ENCODE measurements at regions not wholly inside any gene's neighbourhood (a gene's known extent, or its start where the extent isn't known, plus 50 kb on each side); places are given as distances from the start of the nearest gene placed in this dataset.

GRCh38 chr6:113010196-113010989, 663.3 kb downstream of the RFPL4B start:
- TF ChIP-seq, protein P1, sequence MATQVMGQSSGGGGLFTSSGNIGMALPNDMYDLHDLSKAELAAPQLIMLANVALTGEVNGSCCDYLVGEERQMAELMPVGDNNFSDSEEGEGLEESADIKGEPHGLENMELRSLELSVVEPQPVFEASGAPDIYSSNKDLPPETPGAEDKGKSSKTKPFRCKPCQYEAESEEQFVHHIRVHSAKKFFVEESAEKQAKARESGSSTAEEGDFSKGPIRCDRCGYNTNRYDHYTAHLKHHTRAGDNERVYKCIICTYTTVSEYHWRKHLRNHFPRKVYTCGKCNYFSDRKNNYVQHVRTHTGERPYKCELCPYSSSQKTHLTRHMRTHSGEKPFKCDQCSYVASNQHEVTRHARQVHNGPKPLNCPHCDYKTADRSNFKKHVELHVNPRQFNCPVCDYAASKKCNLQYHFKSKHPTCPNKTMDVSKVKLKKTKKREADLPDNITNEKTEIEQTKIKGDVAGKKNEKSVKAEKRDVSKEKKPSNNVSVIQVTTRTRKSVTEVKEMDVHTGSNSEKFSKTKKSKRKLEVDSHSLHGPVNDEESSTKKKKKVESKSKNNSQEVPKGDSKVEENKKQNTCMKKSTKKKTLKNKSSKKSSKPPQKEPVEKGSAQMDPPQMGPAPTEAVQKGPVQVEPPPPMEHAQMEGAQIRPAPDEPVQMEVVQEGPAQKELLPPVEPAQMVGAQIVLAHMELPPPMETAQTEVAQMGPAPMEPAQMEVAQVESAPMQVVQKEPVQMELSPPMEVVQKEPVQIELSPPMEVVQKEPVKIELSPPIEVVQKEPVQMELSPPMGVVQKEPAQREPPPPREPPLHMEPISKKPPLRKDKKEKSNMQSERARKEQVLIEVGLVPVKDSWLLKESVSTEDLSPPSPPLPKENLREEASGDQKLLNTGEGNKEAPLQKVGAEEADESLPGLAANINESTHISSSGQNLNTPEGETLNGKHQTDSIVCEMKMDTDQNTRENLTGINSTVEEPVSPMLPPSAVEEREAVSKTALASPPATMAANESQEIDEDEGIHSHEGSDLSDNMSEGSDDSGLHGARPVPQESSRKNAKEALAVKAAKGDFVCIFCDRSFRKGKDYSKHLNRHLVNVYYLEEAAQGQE (IDR thresholded peaks at IDR 0.05), result no peak
- TF ChIP-seq EP300 (IDR thresholded peaks at IDR 0.05) (no peak), CTCF (IDR thresholded peaks at IDR 0.05) (no peak), POLR2A (IDR thresholded peaks at IDR 0.05; ENCODE audit: low read length) (no peak), ZFP36 (IDR thresholded peaks at IDR 0.05; ENCODE audit: borderline replicate concordance, partially characterized antibody) (no peak), GATA3 (IDR thresholded peaks at IDR 0.05; ENCODE audit: borderline replicate concordance) (no peak), PHF8 (IDR thresholded peaks at IDR 0.05; ENCODE audit: borderline replicate concordance, low read depth) (no peak), MAX (IDR thresholded peaks at IDR 0.05) (no peak), MAZ (IDR thresholded peaks at IDR 0.05; ENCODE audit: borderline replicate concordance, low read depth, low read length) (no peak), HDAC2 (IDR thresholded peaks at IDR 0.05) (no peak)

Data from A549 (cell line).